ENCODE measurements at regions not wholly inside any gene's neighbourhood (a gene's known extent, or its start where the extent isn't known, plus 50 kb on each side); places are given as distances from the start of the nearest gene placed in this dataset.

GRCh38 chr18:43703050-43703449 lies 425.8 kb upstream of the SYT4 start:
- Histone ChIP-seq H3K4me3 (replicated peaks; ENCODE audit: insufficient read depth, low read length) (no peak overlapping the region), H3K27ac (replicated peaks) (no peak overlapping the region), H3K27me3 (ENCODE audit: insufficient read depth, poor library complexity, severe bottlenecking) (no peaks in the 10 kb centered on the region)
- DNase-seq (ENCODE audit: low read depth in 1 of 2, low spot score in 1 of 2), result no peak
- TF ChIP-seq GABPA (IDR thresholded peaks at IDR 0.05; ENCODE audit: low read depth), result no peak
- no peak for TF ChIP-seq REST (IDR thresholded peaks at IDR 0.05; ENCODE audit: insufficient replicate concordance, low read depth)
- TF ChIP-seq POLR2AphosphoS5 (IDR thresholded peaks at IDR 0.05; ENCODE audit: low read depth), result no peak
- TF ChIP-seq CTCF (IDR thresholded peaks at IDR 0.05; ENCODE audit: insufficient read depth, low read length), result no peak
- TF ChIP-seq SPI1 (IDR thresholded peaks at IDR 0.05; ENCODE audit: borderline replicate concordance, low read depth), result no peak

DNA sequence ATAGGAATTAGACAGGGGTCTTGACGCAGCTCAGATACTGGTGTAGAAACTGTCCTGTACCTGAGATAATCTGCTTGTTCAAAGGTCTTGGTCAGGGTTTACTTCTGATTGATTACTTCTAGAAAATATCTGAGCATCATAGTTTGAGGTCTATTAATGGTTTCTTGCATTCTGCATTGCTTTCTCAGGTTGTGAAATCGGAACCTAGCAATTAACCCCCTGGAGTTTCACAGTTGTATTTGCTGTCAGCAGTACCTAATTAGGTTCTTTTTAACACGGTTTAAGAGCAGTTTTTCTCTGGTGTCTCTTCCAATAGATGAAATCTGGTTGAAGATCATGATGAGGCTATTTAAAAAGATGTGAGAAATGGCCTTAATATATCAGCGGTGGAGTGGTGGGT lies 428.6 kb upstream of the SYT4 start:
- Histone ChIP-seq H3K27ac (replicated peaks) (no peak overlapping the region), H3K4me3 (replicated peaks; ENCODE audit: insufficient read depth, low read length) (no peak overlapping the region), H3K27me3 (ENCODE audit: insufficient read depth, poor library complexity, severe bottlenecking) (no peaks in the 10 kb centered on the region)
- TF ChIP-seq GABPA (IDR thresholded peaks at IDR 0.05; ENCODE audit: low read depth) (no peak), SPI1 (IDR thresholded peaks at IDR 0.05; ENCODE audit: borderline replicate concordance, low read depth) (no peak)
- DNase-seq (ENCODE audit: low read depth in 1 of 2, low spot score in 1 of 2), result no peak

DNA sequence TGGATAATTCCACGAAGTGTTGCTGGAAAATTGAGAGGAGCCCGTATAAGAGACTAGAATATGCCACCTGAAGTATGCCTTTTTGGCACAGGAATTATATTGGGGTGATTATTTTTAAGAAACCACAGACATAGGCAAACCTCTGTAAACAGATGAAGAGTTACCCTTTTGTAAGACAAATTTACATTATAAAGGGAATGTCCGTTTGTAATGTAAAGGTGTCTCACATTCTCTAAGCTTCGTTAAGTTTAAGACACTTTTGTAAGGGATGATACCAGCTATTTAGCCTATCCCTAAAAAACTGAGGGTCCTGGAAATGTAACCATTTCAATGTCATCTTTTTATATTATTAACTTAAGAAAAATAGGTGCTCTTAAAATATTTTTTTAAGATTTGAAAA lies 432.8 kb upstream of the SYT4 start:
- no peak overlapping the region for H3K4me3 ChIP-seq (replicated peaks; ENCODE audit: insufficient read depth, low read length)
- H3K27ac ChIP-seq (replicated peaks), result no peak overlapping the region
- H3K27me3 ChIP-seq (ENCODE audit: insufficient read depth, poor library complexity, severe bottlenecking), result no peaks in the 10 kb centered on the region
- no peak for TF ChIP-seq REST (IDR thresholded peaks at IDR 0.05; ENCODE audit: insufficient replicate concordance, low read depth)
- no peak for TF ChIP-seq GABPA (IDR thresholded peaks at IDR 0.05; ENCODE audit: low read depth)
- no peak for TF ChIP-seq POLR2AphosphoS5 (IDR thresholded peaks at IDR 0.05; ENCODE audit: low read depth)
- no peak for TF ChIP-seq SPI1 (IDR thresholded peaks at IDR 0.05; ENCODE audit: borderline replicate concordance, low read depth)
- TF ChIP-seq CTCF (IDR thresholded peaks at IDR 0.05; ENCODE audit: insufficient read depth, low read length), result no peak
- DNase-seq (ENCODE audit: low read depth in 1 of 2, low spot score in 1 of 2), result no peak

- TF ChIP-seq REST (IDR thresholded peaks at IDR 0.05; ENCODE audit: insufficient replicate concordance, low read depth) (no peak), POLR2AphosphoS5 (IDR thresholded peaks at IDR 0.05; ENCODE audit: low read depth) (no peak), GABPA (IDR thresholded peaks at IDR 0.05; ENCODE audit: low read depth) (no peak), SPI1 (IDR thresholded peaks at IDR 0.05; ENCODE audit: borderline replicate concordance, low read depth) (no peak), CTCF (IDR thresholded peaks at IDR 0.05; ENCODE audit: insufficient read depth, low read length) (no peak)
- DNase-seq (ENCODE audit: low read depth in 1 of 2, low spot score in 1 of 2), result no peak
- Histone ChIP-seq H3K4me3 (replicated peaks; ENCODE audit: insufficient read depth, low read length) (no peak overlapping the region), H3K27ac (replicated peaks) (no peak overlapping the region), H3K27me3 (ENCODE audit: insufficient read depth, poor library complexity, severe bottlenecking) (no peaks in the 10 kb centered on the region)
These were observed 437.2 kb upstream of the SYT4 start for GRCh38 chr18:43714343-43715010.

Measured in HL-60 (cell line).